ACC112 (cell line): ENCODE measurements at regions not wholly inside any gene's neighbourhood (a gene's known extent, or its start where the extent isn't known, plus 50 kb on each side); places are given as distances from the start of the nearest gene placed in this dataset.

Experiments
- H2AFZ ChIP-seq: fragments of 200-600 bp; sonication (generic); one replicate; pipeline ENCODE4 v1.6.0; 2017; ENCODE audit warnings: antibody characterized with exemption, low read length; ENCODE audit not compliant: unreplicated experiment
- H3K27ac ChIP-seq: fragments of 200-600 bp; sonication (generic); 2 replicates; pipeline ENCODE4 v1.5.1; 2014; ENCODE audit warnings: low read depth, mild to moderate bottlenecking, antibody characterized with exemption, low read length, moderate library complexity
- H3K27me3 ChIP-seq: fragments of 200-600 bp; sonication (generic); 2 replicates; pipeline ENCODE4 v1.6.1; 2014; ENCODE audit warnings: mild to moderate bottlenecking, antibody characterized with exemption, low read length, moderate library complexity, mixed read lengths; ENCODE audit not compliant: insufficient read depth
- H3K36me3 ChIP-seq: fragments of 200-600 bp; sonication (generic); 2 replicates; pipeline ENCODE4 v1.6.1; 2016; ENCODE audit warnings: mild to moderate bottlenecking, antibody characterized with exemption, low read length, moderate library complexity, mixed read lengths; ENCODE audit not compliant: insufficient read depth
- H3K4me1 ChIP-seq: fragments of 200-600 bp; sonication (generic); one replicate; pipeline ENCODE4 v1.6.1; 2016; ENCODE audit warnings: low read length, mixed read lengths; ENCODE audit not compliant: insufficient read depth, unreplicated experiment, control insufficient read depth
- H3K4me3 ChIP-seq: fragments of 200-600 bp; sonication (generic); 2 replicates; pipeline ENCODE4 v1.5.1; 2014; ENCODE audit warnings: mild to moderate bottlenecking, low read depth, low read length
- H3K79me2 ChIP-seq: fragments of 200-600 bp; sonication (generic); one replicate; pipeline ENCODE4 v1.6.0; 2016; ENCODE audit warnings: low read length; ENCODE audit not compliant: control insufficient read depth, unreplicated experiment, insufficient read depth

- H3K27me3 ChIP-seq: peaks cover 37% of the 10 kb centered on the region
- H3K27ac ChIP-seq: no peak overlapping the region
- H3K36me3 ChIP-seq: no peaks in the 10 kb centered on the region
- no peaks in the 10 kb centered on the region for H3K79me2 ChIP-seq
- H2AFZ ChIP-seq: no peak overlapping the region
- H3K4me1 ChIP-seq: no peaks in the 10 kb centered on the region
- H3K4me3 ChIP-seq: no peak overlapping the region
Observed at GRCh38 chr16:49939495-49939894, 83.6 kb upstream of the ZNF423 start.

GRCh38 chr16:49940464-49941224 is 84.4 kb upstream of the CNEP1R1 start:
- Histone ChIP-seq H3K36me3 (no peaks in the 10 kb centered on the region), H3K4me1 (no peaks in the 10 kb centered on the region), H3K79me2 (no peaks in the 10 kb centered on the region), H3K27ac (no peak overlapping the region), H3K27me3 (peaks cover 37% of the 10 kb centered on the region), H3K4me3 (no peak overlapping the region), H2AFZ (no peak overlapping the region)

GRCh38 chr16:49944221-49944620 is 80.8 kb upstream of the CNEP1R1 start:
- Histone ChIP-seq H3K27ac (no peak overlapping the region), H3K36me3 (no peaks in the 10 kb centered on the region), H3K79me2 (no peaks in the 10 kb centered on the region), H2AFZ (no peak overlapping the region), H3K27me3 (peaks cover 47% of the 10 kb centered on the region), H3K4me1 (no peaks in the 10 kb centered on the region), H3K4me3 (no peak overlapping the region)

GRCh38 chr16:49947907-49948678 is 76.9 kb upstream of the CNEP1R1 start:
- no peaks in the 10 kb centered on the region for H3K79me2 ChIP-seq
- H2AFZ ChIP-seq: no peak overlapping the region
- no peaks in the 10 kb centered on the region for H3K4me1 ChIP-seq
- H3K36me3 ChIP-seq: no peaks in the 10 kb centered on the region
- H3K27ac ChIP-seq: no peak overlapping the region
- no peak overlapping the region for H3K4me3 ChIP-seq
- H3K27me3 ChIP-seq: peaks cover 25% of the 10 kb centered on the region

- peaks cover 18% of the 10 kb centered on the region for H3K27me3 ChIP-seq
- H3K79me2 ChIP-seq: no peaks in the 10 kb centered on the region
- H2AFZ ChIP-seq: no peak overlapping the region
- no peaks in the 10 kb centered on the region for H3K36me3 ChIP-seq
- no peak overlapping the region for H3K4me3 ChIP-seq
- no peaks in the 10 kb centered on the region for H3K4me1 ChIP-seq
- no peak overlapping the region for H3K27ac ChIP-seq
Observed at GRCh38 chr16:49951574-49952195, 73.3 kb upstream of the CNEP1R1 start.

- H3K27me3 ChIP-seq: peaks cover 17% of the 10 kb centered on the region
- H2AFZ ChIP-seq: no peak overlapping the region
- no peaks in the 10 kb centered on the region for H3K79me2 ChIP-seq
- H3K36me3 ChIP-seq: no peaks in the 10 kb centered on the region
- no peak overlapping the region for H3K27ac ChIP-seq
- no peaks in the 10 kb centered on the region for H3K4me1 ChIP-seq
- no peak overlapping the region for H3K4me3 ChIP-seq
Observed at GRCh38 chr16:49952386-49952785, 72.6 kb upstream of the CNEP1R1 start.

- Histone ChIP-seq H3K36me3 (no peaks in the 10 kb centered on the region), H3K4me1 (no peaks in the 10 kb centered on the region)
Observed at GRCh38 chr16:49953090-49953489, 71.9 kb upstream of the CNEP1R1 start.

GRCh38 chr16:49955858-49956257 is 69.2 kb upstream of the CNEP1R1 start:
- no peaks in the 10 kb centered on the region for H3K4me1 ChIP-seq
- H3K79me2 ChIP-seq: no peaks in the 10 kb centered on the region
- no peaks in the 10 kb centered on the region for H3K36me3 ChIP-seq
- no peak overlapping the region for H3K4me3 ChIP-seq
- H3K27me3 ChIP-seq: peaks cover 5% of the 10 kb centered on the region; the same call in 1 of the 2 replicates
- no peak overlapping the region for H2AFZ ChIP-seq
- H3K27ac ChIP-seq: no peak overlapping the region

More at GRCh38 chr16:49953090-49953489, 71.9 kb upstream of the CNEP1R1 start:
- no peaks in the 10 kb centered on the region for H3K79me2 ChIP-seq
- no peak overlapping the region for H3K27ac ChIP-seq
- H3K4me3 ChIP-seq: no peak overlapping the region
- no peak overlapping the region for H2AFZ ChIP-seq
- peaks cover 10% of the 10 kb centered on the region for H3K27me3 ChIP-seq

GRCh38 chr16:49956915-49957314 is 68.1 kb upstream of the CNEP1R1 start:
- Histone ChIP-seq H2AFZ (no peak overlapping the region), H3K27ac (no peak overlapping the region), H3K36me3 (no peaks in the 10 kb centered on the region), H3K27me3 (peaks cover 8% of the 10 kb centered on the region; the same call in 1 of the 2 replicates), H3K4me1 (no peaks in the 10 kb centered on the region), H3K4me3 (no peak overlapping the region), H3K79me2 (no peaks in the 10 kb centered on the region)

- peak overlapping the region; percentile 3 for H2AFZ ChIP-seq
- H3K79me2 ChIP-seq: no peaks in the 10 kb centered on the region
- H3K27ac ChIP-seq: no peak overlapping the region
- no peaks in the 10 kb centered on the region for H3K36me3 ChIP-seq
- peaks cover 13% of the 10 kb centered on the region for H3K27me3 ChIP-seq
- no peak overlapping the region for H3K4me3 ChIP-seq
- no peaks in the 10 kb centered on the region for H3K4me1 ChIP-seq
Observed at GRCh38 chr16:49958448-49958847, 66.6 kb upstream of the CNEP1R1 start.
